Coronary artery (tissue), 2 donors: ENCODE measurements at regions not wholly inside any gene's neighbourhood (a gene's known extent, or its start where the extent isn't known, plus 50 kb on each side); places are given as distances from the start of the nearest gene placed in this dataset.

ENCODE experiments used
- DNase-seq: peaks from one replicate; pipeline ENCODE4 v3.0.0-alpha.2; 2017; ENCODE audit warnings: low spot score
- H3K27ac ChIP-seq, 2 donors: fragments of 200-600 bp; sonication (generic); one replicate each; pipeline ENCODE4 v1.5.1; 2016 to 2019
- H3K4me3 ChIP-seq: fragments of 200-600 bp; sonication (generic); 2 replicates; pipeline ENCODE4 v1.5.1; 2016; ENCODE audit warnings: mild to moderate bottlenecking, moderate library complexity
- TF ChIP-seq, protein P1 (sequence below): fragments of 200-600 bp; sonication (generic); IDR thresholded peaks from one replicate; pipeline ENCODE4 v1.5.1; 2019; ENCODE audit warnings: antibody characterized with exemption

DNA sequence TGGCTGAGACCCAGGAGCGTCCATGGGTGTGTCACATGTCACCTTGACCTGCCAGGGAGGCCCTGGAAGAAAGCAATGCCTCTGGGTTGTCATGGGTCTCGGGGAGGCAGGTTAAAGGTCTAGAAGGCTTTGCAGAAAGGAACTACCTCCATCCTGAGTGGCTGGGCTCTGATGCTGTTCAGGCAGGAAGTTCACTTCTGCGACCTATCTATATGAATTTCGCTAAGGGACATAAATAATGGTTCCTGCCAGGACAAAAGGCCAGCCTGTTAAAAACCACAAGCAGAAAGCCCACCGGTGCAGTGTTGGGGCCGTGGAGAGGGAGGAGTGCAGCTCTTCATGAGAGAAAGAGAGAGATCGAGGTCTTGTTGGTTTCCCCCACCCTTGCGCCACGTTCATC lies 182.9 kb downstream of the PTPN20 start:
- H3K4me3 ChIP-seq: no peak overlapping the region
- TF ChIP-seq, protein P1, sequence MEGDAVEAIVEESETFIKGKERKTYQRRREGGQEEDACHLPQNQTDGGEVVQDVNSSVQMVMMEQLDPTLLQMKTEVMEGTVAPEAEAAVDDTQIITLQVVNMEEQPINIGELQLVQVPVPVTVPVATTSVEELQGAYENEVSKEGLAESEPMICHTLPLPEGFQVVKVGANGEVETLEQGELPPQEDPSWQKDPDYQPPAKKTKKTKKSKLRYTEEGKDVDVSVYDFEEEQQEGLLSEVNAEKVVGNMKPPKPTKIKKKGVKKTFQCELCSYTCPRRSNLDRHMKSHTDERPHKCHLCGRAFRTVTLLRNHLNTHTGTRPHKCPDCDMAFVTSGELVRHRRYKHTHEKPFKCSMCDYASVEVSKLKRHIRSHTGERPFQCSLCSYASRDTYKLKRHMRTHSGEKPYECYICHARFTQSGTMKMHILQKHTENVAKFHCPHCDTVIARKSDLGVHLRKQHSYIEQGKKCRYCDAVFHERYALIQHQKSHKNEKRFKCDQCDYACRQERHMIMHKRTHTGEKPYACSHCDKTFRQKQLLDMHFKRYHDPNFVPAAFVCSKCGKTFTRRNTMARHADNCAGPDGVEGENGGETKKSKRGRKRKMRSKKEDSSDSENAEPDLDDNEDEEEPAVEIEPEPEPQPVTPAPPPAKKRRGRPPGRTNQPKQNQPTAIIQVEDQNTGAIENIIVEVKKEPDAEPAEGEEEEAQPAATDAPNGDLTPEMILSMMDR: no peak
- no peak overlapping the region for H3K27ac ChIP-seq
- DNase-seq: peak; percentile 28

DNA sequence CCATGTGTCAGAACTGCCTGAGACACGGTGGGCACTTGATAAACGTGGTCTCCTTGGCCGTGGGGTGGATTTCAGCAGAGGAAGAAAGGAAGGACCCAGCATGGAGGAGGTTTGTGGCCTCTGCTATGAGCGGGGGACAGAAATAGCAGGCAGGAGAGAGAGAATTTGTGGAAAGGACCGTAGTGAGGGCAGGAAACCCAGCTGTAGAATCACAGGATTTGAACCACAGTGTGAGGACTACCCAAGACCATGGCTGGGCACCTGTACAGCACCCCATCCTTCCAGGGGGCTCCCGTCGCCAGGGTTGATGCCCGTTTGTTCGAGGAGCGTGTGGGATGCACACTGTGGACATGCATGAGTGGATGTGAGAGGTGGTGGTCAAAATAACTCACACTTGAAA lies 183.4 kb downstream of the PTPN20 start:
- Histone ChIP-seq H3K27ac (no peak overlapping the region), H3K4me3 (no peak overlapping the region)
- TF ChIP-seq, protein P1: no peak
- DNase-seq: peak; percentile 29

DNA sequence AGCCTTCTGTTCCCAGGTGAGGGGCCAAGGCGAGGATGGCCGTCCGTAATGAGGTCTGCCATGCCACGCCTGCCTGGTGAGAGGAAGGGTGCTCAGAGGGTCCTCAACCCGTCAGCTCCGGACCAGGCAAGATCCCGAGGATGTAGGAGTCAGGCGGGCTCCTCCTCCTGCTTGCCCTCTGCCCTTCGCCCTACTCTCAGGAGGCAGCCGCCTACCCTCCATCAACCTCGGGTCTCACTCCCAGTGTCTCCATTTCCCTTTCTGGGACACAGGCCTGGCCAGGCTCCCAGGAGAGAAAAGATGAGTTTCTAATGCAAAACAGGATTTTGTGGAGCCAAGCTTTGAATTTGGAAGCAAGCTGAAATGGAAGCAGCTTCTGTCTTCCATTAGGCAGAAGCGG lies 184.0 kb downstream of the PTPN20 start:
- Histone ChIP-seq H3K4me3 (no peak overlapping the region), H3K27ac (no peak overlapping the region)
- DNase-seq: peak; percentile 58
- TF ChIP-seq, protein P1: no peak

DNA sequence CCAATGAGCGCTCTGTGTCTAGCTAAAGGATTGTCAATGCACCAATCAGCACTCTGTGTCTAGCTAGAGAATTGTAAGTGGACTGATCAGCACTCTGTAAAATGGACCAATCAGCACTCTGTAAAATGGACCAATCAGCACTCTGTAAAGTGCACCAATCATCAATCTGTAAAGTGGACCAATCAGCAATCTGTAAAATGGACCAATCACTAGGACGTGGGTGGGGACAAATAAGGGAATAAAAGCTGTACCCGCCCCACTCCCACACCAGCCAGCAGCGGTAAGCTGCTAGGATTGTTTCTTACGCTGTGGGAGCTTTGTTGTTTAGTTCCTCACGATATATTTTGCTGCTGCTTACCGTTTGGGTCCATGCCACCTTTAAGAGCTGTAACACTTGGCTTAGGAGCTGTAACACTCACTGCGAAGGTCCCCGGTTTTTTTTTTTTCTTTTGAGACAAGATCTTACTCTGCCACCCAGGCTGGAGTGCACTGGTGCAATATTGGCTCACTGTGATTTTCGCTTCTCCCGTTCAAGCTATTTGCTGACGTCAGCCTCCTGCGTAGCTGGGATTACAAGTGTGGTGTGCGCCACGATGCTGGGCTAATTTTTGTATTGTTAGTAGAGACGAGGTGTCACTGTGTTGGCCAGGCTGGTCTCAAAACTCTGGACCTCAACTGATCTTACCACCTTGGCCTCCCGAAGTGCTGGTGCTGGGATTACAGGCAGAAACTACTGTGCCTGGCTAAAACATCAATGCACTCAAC lies 184.8 kb downstream of the PTPN20 start:
- TF ChIP-seq, protein P1: no peak
- Histone ChIP-seq H3K27ac (no peak overlapping the region), H3K4me3 (no peak overlapping the region)
- peak; percentile 21 for DNase-seq

DNA sequence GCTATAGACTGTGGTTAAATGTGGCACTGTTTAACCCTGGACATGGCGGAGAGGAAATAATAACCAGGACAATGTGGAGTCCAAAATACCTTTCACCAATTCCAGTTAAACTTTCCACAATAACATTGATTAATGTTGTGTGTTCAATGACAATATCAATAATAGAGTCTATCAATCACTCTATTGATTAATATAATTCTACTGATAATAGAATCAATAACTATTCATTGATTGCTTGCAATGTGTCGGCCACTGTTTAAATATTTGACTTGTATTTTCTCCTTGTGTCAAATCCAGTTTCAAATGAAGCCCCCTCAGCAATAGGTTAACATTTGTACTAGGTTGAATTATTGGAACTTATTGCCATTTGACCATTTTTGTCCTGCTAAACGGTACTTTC lies 187.0 kb downstream of the PTPN20 start:
- Histone ChIP-seq H3K4me3 (no peak overlapping the region), H3K27ac (no peak overlapping the region)
- no peak for DNase-seq
- TF ChIP-seq, protein P1: no peak

DNA sequence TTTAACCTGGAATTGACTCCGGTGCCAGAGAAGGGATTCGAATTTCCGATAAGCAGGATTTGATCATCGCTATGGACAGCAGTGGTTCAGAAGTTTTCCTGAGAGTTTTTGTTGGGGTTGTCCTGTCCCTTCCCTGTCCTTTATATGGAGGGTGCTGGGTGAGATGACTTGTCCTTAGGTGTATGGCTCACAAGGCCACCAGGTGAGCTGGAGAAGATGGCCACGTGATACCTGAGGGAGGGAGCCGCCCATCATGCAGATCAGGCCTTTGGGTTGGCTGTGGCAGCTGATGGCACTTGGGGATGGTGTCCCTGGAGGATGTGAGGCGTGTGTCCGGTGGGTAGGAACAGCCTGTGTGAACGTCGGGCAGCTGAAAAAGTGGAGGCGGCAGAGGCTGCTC lies 187.7 kb downstream of the PTPN20 start:
- no peak overlapping the region for H3K27ac ChIP-seq
- DNase-seq: peak; percentile 62
- TF ChIP-seq, protein P1: no peak
- H3K4me3 ChIP-seq: no peak overlapping the region

DNA sequence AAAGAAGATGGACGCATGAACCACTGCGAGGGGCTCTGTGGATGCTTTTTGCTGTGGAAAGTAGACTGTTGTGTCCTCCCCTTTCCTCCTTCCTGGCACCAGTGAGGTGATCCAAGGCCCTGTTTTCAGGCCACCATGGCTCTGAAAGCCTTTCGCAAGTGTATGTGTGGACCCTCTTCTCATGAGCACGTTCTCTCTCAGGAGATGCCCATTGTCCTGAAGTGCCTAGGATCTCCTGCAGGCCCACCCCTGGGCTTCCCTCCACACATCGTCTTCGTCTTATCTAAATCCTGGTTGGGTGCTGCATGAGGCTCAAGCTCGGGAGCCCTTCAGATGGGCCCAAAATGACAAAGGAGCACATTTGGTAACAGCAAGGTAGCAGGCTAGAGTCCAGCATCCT lies 188.2 kb downstream of the PTPN20 start:
- peak; percentile 33 for DNase-seq
- no peak overlapping the region for H3K27ac ChIP-seq
- TF ChIP-seq, protein P1: no peak
- no peak overlapping the region for H3K4me3 ChIP-seq
